B cell (primary cell): ENCODE measurements at regions not wholly inside any gene's neighbourhood (a gene's known extent, or its start where the extent isn't known, plus 50 kb on each side); places are given as distances from the start of the nearest gene placed in this dataset.

ENCODE experiments used
- ATAC-seq: fragments of 200-7000 bp; cut with Tn5 transposase; one replicate; pipeline ENCODE4 v1.10.0; 2021; ENCODE audit warnings: low read depth, mild to moderate bottlenecking, moderate number of reproducible peaks, moderate library complexity
- CTCF ChIA-PET: fragments of 350-600 bp; sonication (Branson Sonifier 250); formaldehyde crosslinking; loops from one replicate; lab custom pipeline; 2021; ENCODE audit warnings: antibody characterized with exemption, inconsistent platforms; lab: Charles Lee
- POLR2A ChIA-PET: fragments of 350-600 bp; sonication (Branson Sonifier 250); formaldehyde crosslinking; loops from one replicate; lab custom pipeline; 2021; ENCODE audit warnings: antibody characterized with exemption; lab: Charles Lee
- DNase-seq: peaks from one replicate; pipeline ENCODE4 v3.0.0; 2013
- H2AFZ ChIP-seq: 2 replicates; pipeline ENCODE4 v1.6.1; 2012; ENCODE audit warnings: mild to moderate bottlenecking, low read depth, low read length; ENCODE audit not compliant: insufficient read depth, poor library complexity, severe bottlenecking
- H3K27ac ChIP-seq, 2 donors: 1 replicate in 1 of 2; 2 replicates in 1 of 2; pipeline ENCODE4 v1.5.1; 2012 to 2013; ENCODE audit warnings: low read length in 2 of 2, mild to moderate bottlenecking in 2 of 2, moderate library complexity in 1 of 2
- H3K27me3 ChIP-seq, 4 experiments: fragments of 200-600 bp in 1 of 4; sonication (generic) in 1 of 4; replicated peaks in 1 of 4; 1 replicate in 2 of 4; 2 replicates in 2 of 4; pipeline versions ENCODE4 v1.6.1 to v1.7.0; 2013 to 2016; ENCODE audit warnings: low read length in 3 of 4, mild to moderate bottlenecking in 2 of 4, mixed read lengths in 1 of 4, moderate library complexity in 1 of 4; ENCODE audit not compliant: insufficient read depth in 4 of 4, control insufficient read depth in 3 of 4; ENCODE audit errors: control extremely low read depth in 1 of 4
- H3K36me3 ChIP-seq, 2 experiments: replicated peaks in 1 of 2; 1 replicate in 1 of 2; 2 replicates in 1 of 2; pipeline versions ENCODE4 v1.6.1 to v1.7.1; 2013; ENCODE audit warnings: low read length in 1 of 2; ENCODE audit not compliant: insufficient read depth in 2 of 2, control insufficient read depth in 1 of 2; ENCODE audit errors: control extremely low read depth in 1 of 2, extremely low read depth in 1 of 2
- H3K4me1 ChIP-seq, 2 donors: fragments of 200-600 bp in 1 of 2; sonication (generic) in 1 of 2; 1 replicate in 1 of 2; 2 replicates in 1 of 2; pipeline versions ENCODE4 v1.5.1 to v1.6.1; 2013 to 2017; ENCODE audit warnings: low read length in 2 of 2; ENCODE audit not compliant: control insufficient read depth in 2 of 2, insufficient read depth in 2 of 2
- H3K4me2 ChIP-seq: replicated peaks from 2 replicates; pipeline ENCODE3; 2012; ENCODE audit warnings: mild to moderate bottlenecking, low read depth, low read length; ENCODE audit not compliant: poor library complexity, severe bottlenecking
- H3K4me3 ChIP-seq, 5 experiments: fragments of 200-600 bp in 1 of 5; sonication (generic) in 1 of 5; 1 replicate in 3 of 5; 2 replicates in 2 of 5; pipeline versions ENCODE4 v1.5.1 to v1.7.0; 2011 to 2016; ENCODE audit warnings: low read length in 4 of 5, mild to moderate bottlenecking in 4 of 5, low read depth in 2 of 5, control low read depth in 1 of 5, moderate library complexity in 1 of 5; ENCODE audit not compliant: insufficient read depth in 1 of 5; ENCODE audit errors: control extremely low read depth in 1 of 5, extremely low read depth in 1 of 5
- H3K79me2 ChIP-seq: fragments of 200-600 bp; sonication (generic); one replicate; pipeline ENCODE4 v1.6.0; 2016; ENCODE audit warnings: low read length; ENCODE audit not compliant: control insufficient read depth, insufficient read depth
- H3K9ac ChIP-seq: fragments of 200-600 bp; sonication (generic); 2 replicates; pipeline ENCODE4 v1.6.1; 2017; ENCODE audit warnings: mild to moderate bottlenecking, low read length, moderate library complexity
- H3K9me3 ChIP-seq, 3 donors: one replicate each; pipeline versions ENCODE4 v1.6.1 to v1.7.1; 2013; ENCODE audit warnings: low read length in 2 of 3; ENCODE audit not compliant: control insufficient read depth in 2 of 3, insufficient read depth in 1 of 3; ENCODE audit errors: control extremely low read depth in 1 of 3
- H4K20me1 ChIP-seq: 2 replicates; pipeline ENCODE4 v1.6.0; 2012; ENCODE audit warnings: mild to moderate bottlenecking, low read length; ENCODE audit not compliant: insufficient read depth, control insufficient read depth, poor library complexity, severe bottlenecking
- H3K27ac Mint-ChIP-seq: one replicate; pipeline ENCODE4 v1.8.0; 2021; ENCODE audit warnings: mixed read lengths
- H3K27me3 Mint-ChIP-seq: one replicate; pipeline ENCODE4 v1.8.0; 2021; ENCODE audit warnings: mixed read lengths
- H3K4me1 Mint-ChIP-seq: one replicate; pipeline ENCODE4 v1.8.0; 2021; ENCODE audit warnings: mixed read lengths
- H3K4me3 Mint-ChIP-seq: one replicate; pipeline ENCODE4 v1.8.0; 2021; ENCODE audit warnings: mixed read lengths
- H3K9me3 Mint-ChIP-seq: one replicate; pipeline ENCODE4 v1.8.0; 2022; ENCODE audit warnings: mixed read lengths; ENCODE audit not compliant: insufficient read depth
- CTCF ChIP-seq: fragments of 200-600 bp; IDR thresholded peaks from one replicate; pipeline ENCODE4 v1.8.0; 2022; ENCODE audit warnings: antibody characterized with exemption, mild to moderate bottlenecking
- EZH2 ChIP-seq: IDR thresholded peaks from 2 replicates; pipeline ENCODE4 v1.6.1; 2012; ENCODE audit warnings: borderline replicate concordance, low read depth, mild to moderate bottlenecking, moderate library complexity, low read length; ENCODE audit not compliant: insufficient read depth, poor library complexity, severe bottlenecking
- WGBS: methylation state at CpG from one replicate; pipeline ENCODE4 v1.1.5; 2013; ENCODE audit warnings: missing lambda C conversion rate; ENCODE audit not compliant: insufficient coverage; 5-methylcytosine and 5-hydroxymethylcytosine counted together
- intact Hi-C: fragments of 100-400 bp; cut with micrococcal nuclease; formaldehyde crosslinking; loops from one replicate; pipeline ENCODE4 v1.10.0; 2022

DNA sequence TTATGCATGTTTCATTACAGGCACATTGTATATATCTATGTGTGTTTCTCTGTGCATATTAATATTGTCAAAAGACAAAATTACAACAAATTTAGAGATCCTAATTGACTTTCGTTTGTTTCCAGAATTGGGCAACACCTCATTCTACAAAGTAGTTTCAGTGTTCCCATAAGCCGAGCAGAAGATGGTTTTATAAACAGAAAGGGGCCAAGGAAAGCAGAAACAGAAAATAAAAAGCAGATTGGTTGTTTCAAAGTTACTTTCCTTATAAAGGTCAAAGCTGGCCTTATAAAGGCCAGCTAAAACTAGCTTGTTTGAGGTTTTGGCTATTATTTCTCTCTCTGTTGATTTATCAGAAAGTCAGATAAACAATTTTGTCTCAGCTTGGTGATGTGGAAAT lies 116.2 kb upstream of the FGGY start:
- H3K79me2 ChIP-seq, result no peaks in the 10 kb centered on the region
- no peak overlapping the region for H3K27ac ChIP-seq
- WGBS, result 100% methylated on average over 1 of the region's 2 CpGs
- H3K4me2 ChIP-seq, result no peak overlapping the region
- no peaks in the 10 kb centered on the region for H4K20me1 ChIP-seq
- ATAC-seq (no peak), DNase-seq (no peak)
- H3K27ac Mint-ChIP-seq, result no peak overlapping the region
- H3K27me3 ChIP-seq, result no peaks in the 10 kb centered on the region
- H3K27me3 Mint-ChIP-seq, result no peaks in the 10 kb centered on the region
- peaks cover 0 to 5% of the 10 kb centered on the region in 2 donors for H3K4me1 ChIP-seq
- no peak overlapping the region for H3K4me3 ChIP-seq
- ChIA-PET POLR2A (no interaction called here), CTCF (no interaction called here)
- no peak for TF ChIP-seq EZH2
- TF ChIP-seq CTCF, result no peak
- H3K4me1 Mint-ChIP-seq, result peaks cover 12% of the 10 kb centered on the region
- no peak overlapping the region for H3K4me3 Mint-ChIP-seq
- no peak overlapping the region for H2AFZ ChIP-seq
- no peaks in the 10 kb centered on the region for H3K9me3 Mint-ChIP-seq
- H3K36me3 ChIP-seq, result no peaks in the 10 kb centered on the region
- no peaks in the 10 kb centered on the region for H3K9me3 ChIP-seq
- no peak overlapping the region for H3K9ac ChIP-seq
- intact Hi-C loops, result no loop called here

DNA sequence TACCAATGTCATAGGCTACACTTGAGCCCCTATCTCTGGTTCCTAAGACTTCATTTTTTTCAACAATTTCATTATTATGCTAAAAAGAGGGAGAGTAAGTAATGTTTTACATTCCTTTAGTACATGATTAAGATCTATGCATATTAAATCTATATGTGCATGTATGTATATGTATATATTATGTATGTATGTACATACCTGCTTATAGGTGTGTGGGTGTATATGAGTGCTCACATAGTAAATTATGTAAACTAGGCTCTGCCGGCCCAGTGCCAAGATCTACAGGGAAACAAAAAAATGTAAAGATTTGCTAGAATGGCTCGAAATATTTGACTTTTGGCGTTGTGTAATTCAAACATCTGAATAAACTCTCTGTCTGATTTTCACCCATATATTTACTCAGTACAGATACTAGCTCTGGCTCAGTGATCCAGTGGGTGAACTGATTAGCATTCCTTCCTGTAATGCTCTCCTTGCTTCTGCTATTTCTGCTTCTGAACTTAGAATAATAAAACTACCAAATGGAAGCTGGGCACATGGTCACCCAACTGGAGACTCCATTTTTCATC lies 113.1 kb upstream of the FGGY start:
- DNase-seq, result no peak
- Histone ChIP-seq H3K36me3 (no peaks in the 10 kb centered on the region), H3K27me3 (no peaks in the 10 kb centered on the region), H3K4me1 (peaks cover 0 to 5% of the 10 kb centered on the region in 2 donors), H3K27ac (no peak overlapping the region), H4K20me1 (no peaks in the 10 kb centered on the region), H3K9me3 (no peaks in the 10 kb centered on the region), H2AFZ (no peak overlapping the region), H3K4me2 (no peak overlapping the region), H3K9ac (no peak overlapping the region), H3K4me3 (no peak overlapping the region), H3K79me2 (no peaks in the 10 kb centered on the region)
- intact Hi-C loops, result no loop called here
- WGBS, result no CpG with 5 or more reads among the region's 3 CpGs
- H3K27ac Mint-ChIP-seq, result no peak overlapping the region
- H3K4me1 Mint-ChIP-seq, result peaks cover 7% of the 10 kb centered on the region
- POLR2A ChIA-PET, result no interaction called here
- no peaks in the 10 kb centered on the region for H3K27me3 Mint-ChIP-seq
- no peak for ATAC-seq
- CTCF ChIA-PET, result no interaction called here
- TF ChIP-seq EZH2 (no peak), CTCF (no peak)
- no peak overlapping the region for H3K4me3 Mint-ChIP-seq
- no peaks in the 10 kb centered on the region for H3K9me3 Mint-ChIP-seq
